Transverse colon (tissue), 4 donors: ENCODE measurements at regions not wholly inside any gene's neighbourhood (a gene's known extent, or its start where the extent isn't known, plus 50 kb on each side); places are given as distances from the start of the nearest gene placed in this dataset.

Experiments used
- DNase-seq: peaks from one replicate; pipeline ENCODE4 v3.0.0-alpha.2; 2019
- H3K27ac ChIP-seq, 4 donors: fragments of 200-600 bp; sonication (generic); 2 replicates each; pipeline ENCODE4 v1.5.1; 2016 to 2018; ENCODE audit warnings: inconsistent platforms in 4 of 4
- H3K27me3 ChIP-seq: fragments of 200-600 bp; sonication (generic); 2 replicates; pipeline ENCODE4 v1.5.1; 2017; ENCODE audit warnings: inconsistent platforms
- H3K36me3 ChIP-seq, 4 donors: fragments of 200-600 bp; sonication (generic); 2 replicates each; pipeline ENCODE4 v1.5.1; 2017 to 2019; ENCODE audit warnings: inconsistent platforms in 4 of 4
- H3K4me1 ChIP-seq, 4 donors: fragments of 200-600 bp; sonication (generic); 2 replicates each; pipeline ENCODE4 v1.5.1; 2017 to 2020; ENCODE audit warnings: inconsistent platforms in 4 of 4
- H3K4me3 ChIP-seq, 4 donors: fragments of 200-600 bp; sonication (generic); 1 replicate in 1 of 4; 2 replicates in 3 of 4; pipeline versions ENCODE4 v1.5.1 to v1.6.1; 2017 to 2019; ENCODE audit warnings: inconsistent platforms in 4 of 4
- H3K9me3 ChIP-seq, 2 donors: fragments of 200-600 bp; sonication (generic); 2 replicates each; pipeline ENCODE4 v1.5.1; 2017 to 2019; ENCODE audit warnings: inconsistent platforms in 2 of 2
- EP300 ChIP-seq: sonication (generic); formaldehyde crosslinking; IDR thresholded peaks from one replicate; pipeline ENCODE4 v1.6.1; 2017; ENCODE audit warnings: antibody characterized with exemption, low read depth
- POLR2A ChIP-seq: fragments of 450-650 bp; IDR thresholded peaks from one replicate; pipeline ENCODE4 v1.6.1; 2016; ENCODE audit warnings: antibody characterized with exemption, mild to moderate bottlenecking, moderate library complexity
- POLR2AphosphoS5 ChIP-seq, 3 donors: sonication (generic); formaldehyde crosslinking; IDR thresholded peaks; one replicate each; pipeline ENCODE4 v1.6.1; 2016; ENCODE audit warnings: antibody characterized with exemption in 3 of 3
- WGBS, 2 donors: methylation state at CpG; one replicate each; pipeline ENCODE4 v1.1.5; 2018; ENCODE audit warnings: low coverage in 1 of 2; 5-methylcytosine and 5-hydroxymethylcytosine counted together
- in situ Hi-C, 4 donors: fragments of 200-750 bp; cut with MboI; loops; one replicate each; pipeline versions ENCODE4 v1.15.0 to v1.15.1; 2017; ENCODE audit warnings: low sequenced_read_pairs in 3 of 4, low pct_ligation_motif_present in 1 of 4, low pct_unique_long_range_greater_than_20kb in 1 of 4
- intact Hi-C: fragments of 100-400 bp; cut with DNase I; formaldehyde crosslinking; loops from one replicate; pipeline ENCODE4 v1.15.1; 2023; ENCODE audit warnings: low total_unique reads
- TF ChIP-seq, protein P1 (sequence below), 5 experiments: fragments of 200-600 bp in 3 of 5; fragments of 450-650 bp in 2 of 5; sonication (generic) in 3 of 5; IDR thresholded peaks; 1 replicate in 2 of 5; 2 replicates in 3 of 5; pipeline ENCODE4 v1.5.1; 2016 to 2017; ENCODE audit warnings: antibody characterized with exemption in 5 of 5, inconsistent platforms in 3 of 5, mild to moderate bottlenecking in 2 of 5, moderate library complexity in 1 of 5

DNA sequence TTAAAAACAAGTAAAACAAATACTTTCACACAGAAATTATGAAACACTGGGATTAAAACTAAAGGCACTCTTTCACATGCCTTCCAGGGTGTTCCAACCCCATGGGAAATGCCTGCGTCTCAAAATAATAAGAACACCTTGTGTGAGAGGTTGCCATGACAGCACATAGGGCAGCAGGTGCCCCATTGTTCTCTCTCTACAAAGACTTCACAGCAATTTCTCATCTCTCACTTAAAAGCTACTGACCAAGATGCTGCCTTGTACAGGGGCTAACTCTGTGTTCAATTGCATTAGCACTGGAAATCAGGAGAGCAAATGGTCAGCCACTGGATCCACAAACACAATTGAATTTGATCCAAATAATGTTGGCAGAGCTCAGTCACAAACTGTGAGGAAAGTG is 102.5 kb upstream of the GALNTL6 start:
- no peaks in the 10 kb centered on the region for H3K36me3 ChIP-seq
- H3K9me3 ChIP-seq: no peaks in the 10 kb centered on the region
- H3K4me3 ChIP-seq: no peak overlapping the region
- no peaks in the 10 kb centered on the region for H3K4me1 ChIP-seq
- no peaks in the 10 kb centered on the region for H3K27me3 ChIP-seq
- in situ Hi-C loops: no loop called here
- H3K27ac ChIP-seq: no peak overlapping the region
- TF ChIP-seq EP300: no peak
- TF ChIP-seq, protein P1, sequence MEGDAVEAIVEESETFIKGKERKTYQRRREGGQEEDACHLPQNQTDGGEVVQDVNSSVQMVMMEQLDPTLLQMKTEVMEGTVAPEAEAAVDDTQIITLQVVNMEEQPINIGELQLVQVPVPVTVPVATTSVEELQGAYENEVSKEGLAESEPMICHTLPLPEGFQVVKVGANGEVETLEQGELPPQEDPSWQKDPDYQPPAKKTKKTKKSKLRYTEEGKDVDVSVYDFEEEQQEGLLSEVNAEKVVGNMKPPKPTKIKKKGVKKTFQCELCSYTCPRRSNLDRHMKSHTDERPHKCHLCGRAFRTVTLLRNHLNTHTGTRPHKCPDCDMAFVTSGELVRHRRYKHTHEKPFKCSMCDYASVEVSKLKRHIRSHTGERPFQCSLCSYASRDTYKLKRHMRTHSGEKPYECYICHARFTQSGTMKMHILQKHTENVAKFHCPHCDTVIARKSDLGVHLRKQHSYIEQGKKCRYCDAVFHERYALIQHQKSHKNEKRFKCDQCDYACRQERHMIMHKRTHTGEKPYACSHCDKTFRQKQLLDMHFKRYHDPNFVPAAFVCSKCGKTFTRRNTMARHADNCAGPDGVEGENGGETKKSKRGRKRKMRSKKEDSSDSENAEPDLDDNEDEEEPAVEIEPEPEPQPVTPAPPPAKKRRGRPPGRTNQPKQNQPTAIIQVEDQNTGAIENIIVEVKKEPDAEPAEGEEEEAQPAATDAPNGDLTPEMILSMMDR (IDR thresholded peaks at IDR 0.05): no peak
- WGBS, 2 donors: 71 to 81% methylated on average over 1 of the region's 1 CpG
- DNase-seq: no peak
- intact Hi-C loops: no loop called here

DNA sequence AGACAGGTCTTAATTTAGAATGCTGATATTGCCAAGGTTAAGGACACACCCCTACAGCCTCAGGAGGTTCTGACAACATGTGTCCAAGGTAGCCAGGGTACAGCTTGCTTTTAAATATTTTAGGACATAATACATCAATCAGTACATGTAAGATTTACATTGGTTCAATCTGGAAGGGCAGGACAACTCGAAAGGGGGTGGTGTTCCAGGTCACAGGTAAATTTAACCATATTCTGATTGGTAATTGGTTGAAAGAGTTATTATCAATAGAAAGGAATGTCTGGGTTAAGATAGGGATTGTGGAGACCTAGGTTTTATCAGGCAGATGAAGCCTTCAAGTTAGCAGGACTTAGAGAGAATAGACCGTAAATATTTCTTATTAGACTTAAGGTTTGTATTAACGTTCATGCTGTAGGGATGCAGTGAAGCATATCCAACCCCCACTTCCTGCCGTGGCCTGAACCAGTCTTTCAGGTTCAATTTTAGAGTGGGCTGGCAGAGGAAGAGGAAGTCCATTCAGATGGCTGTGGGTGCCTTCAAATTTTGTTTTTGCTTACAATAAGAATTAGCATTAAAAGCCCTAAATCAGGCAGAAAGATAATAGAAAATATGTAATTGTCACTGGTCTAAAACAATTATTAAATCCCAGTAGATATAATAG is 136.5 kb upstream of the GALNTL6 start:
- in situ Hi-C loops (no loop called here), intact Hi-C loops (no loop called here)
- no peaks in the 10 kb centered on the region for H3K4me1 ChIP-seq
- DNase-seq: no peak
- no peak overlapping the region for H3K4me3 ChIP-seq
- H3K9me3 ChIP-seq: no peaks in the 10 kb centered on the region
- H3K27ac ChIP-seq: no peak overlapping the region
- H3K36me3 ChIP-seq: no peaks in the 10 kb centered on the region
- 56 to 60% methylated on average over 4 of the region's 4 CpGs for WGBS, 2 donors
- H3K27me3 ChIP-seq: no peaks in the 10 kb centered on the region
- TF ChIP-seq POLR2AphosphoS5 (IDR thresholded peaks at IDR 0.05) (no peak), EP300 (no peak), POLR2A (no peak)
- TF ChIP-seq, protein P1 (IDR thresholded peaks at IDR 0.05): no peak

DNA sequence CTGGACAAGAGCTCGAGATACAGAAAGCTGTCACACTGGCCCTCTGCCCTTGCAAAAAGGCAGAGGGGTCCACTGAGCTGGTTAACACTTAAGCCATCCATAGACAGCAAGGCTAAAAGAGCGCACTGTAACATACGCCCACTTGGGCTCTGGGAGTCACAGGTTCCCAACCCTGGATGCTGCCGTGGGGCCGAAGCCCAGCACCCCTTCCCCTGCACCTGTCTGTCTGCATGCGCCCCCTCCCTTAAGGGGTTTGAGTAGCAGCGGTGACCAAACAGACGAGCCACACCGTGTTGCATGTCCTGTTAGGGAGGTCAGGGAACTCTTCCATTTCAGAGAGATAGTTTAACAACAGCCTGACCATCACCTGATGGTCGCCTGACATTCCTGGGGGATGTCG is 138.4 kb upstream of the GALNTL6 start:
- Histone ChIP-seq H3K4me1 (no peaks in the 10 kb centered on the region), H3K27ac (no peak overlapping the region), H3K27me3 (no peaks in the 10 kb centered on the region), H3K9me3 (no peaks in the 10 kb centered on the region), H3K4me3 (no peak overlapping the region), H3K36me3 (no peaks in the 10 kb centered on the region)
- WGBS, 2 donors: 85 to 94% methylated on average over 2 to 11 of the region's 11 CpGs
- in situ Hi-C loops (no loop called here), intact Hi-C loops (no loop called here)
- no peak for DNase-seq
- TF ChIP-seq EP300 (no peak), POLR2AphosphoS5 (IDR thresholded peaks at IDR 0.05) (no peak), POLR2A (no peak)
- TF ChIP-seq, protein P1 (IDR thresholded peaks at IDR 0.05): no peak

DNA sequence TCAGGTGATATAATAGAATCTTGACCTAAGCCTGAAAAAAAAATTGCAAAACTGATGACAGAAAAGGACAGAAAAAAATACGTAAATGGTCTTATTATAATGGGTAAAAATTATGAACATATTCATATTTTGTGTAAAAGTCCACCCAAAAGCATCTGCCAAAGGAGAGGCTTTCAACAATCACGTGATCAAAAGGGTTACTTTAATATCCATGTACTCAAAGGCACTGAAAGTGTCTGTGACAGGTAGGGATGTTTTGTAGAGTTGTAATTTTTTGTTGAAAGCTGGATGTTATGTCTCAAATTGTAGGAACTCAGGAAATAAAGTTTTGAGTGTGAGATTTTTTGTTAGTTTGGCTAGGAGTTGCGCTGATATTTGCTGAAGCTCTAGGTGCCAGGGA is 144.8 kb upstream of the GALNTL6 start:
- DNase-seq: no peak
- H3K36me3 ChIP-seq: no peaks in the 10 kb centered on the region
- in situ Hi-C loops: no loop called here
- H3K4me3 ChIP-seq: no peak overlapping the region
- TF ChIP-seq, protein P1 (IDR thresholded peaks at IDR 0.05): no peak
- TF ChIP-seq POLR2AphosphoS5 (IDR thresholded peaks at IDR 0.05) (no peak), POLR2A (no peak), EP300 (no peak)
- intact Hi-C loops: no loop called here
- no peak overlapping the region for H3K27ac ChIP-seq
- H3K9me3 ChIP-seq: no peaks in the 10 kb centered on the region
- H3K4me1 ChIP-seq: no peaks in the 10 kb centered on the region
- no peaks in the 10 kb centered on the region for H3K27me3 ChIP-seq
- 66 to 79% methylated on average over 3 of the region's 3 CpGs for WGBS, 2 donors
